NCI-H2227 treated with DMSO at 0.1 percent for 48 hours (cell line): ENCODE measurements at regions not wholly inside any gene's neighbourhood (a gene's known extent, or its start where the extent isn't known, plus 50 kb on each side); places are given as distances from the start of the nearest gene placed in this dataset.

Experiments used
- DNase-seq: peaks from one replicate; lab custom pipeline; 2025; lab: John Stamatoyannopoulos, UW

GRCh38 chr5:31137676-31138075 is 55.8 kb upstream of the CDH6 start:
- no peak for DNase-seq

- no peak for DNase-seq
These were observed 57.9 kb upstream of the CDH6 start for GRCh38 chr5:31135542-31135941.

- no peak for DNase-seq
These were observed 60.0 kb upstream of the CDH6 start for GRCh38 chr5:31133488-31133887.

- no peak for DNase-seq
These were observed 62.0 kb upstream of the CDH6 start for GRCh38 chr5:31131381-31131891.

GRCh38 chr5:31130676-31131075 is 62.8 kb upstream of the CDH6 start:
- no peak for DNase-seq

- no peak for DNase-seq
These were observed 68.7 kb upstream of the CDH6 start for GRCh38 chr5:31124651-31125305.

GRCh38 chr5:31124026-31124425 is 69.5 kb upstream of the CDH6 start:
- no peak for DNase-seq

GRCh38 chr5:31122998-31123951 is 70.2 kb upstream of the CDH6 start:
- no peak for DNase-seq

GRCh38 chr5:31121224-31121623 is 72.3 kb upstream of the CDH6 start:
- DNase-seq: no peak

- DNase-seq: no peak
These were observed 72.9 kb upstream of the CDH6 start for GRCh38 chr5:31120642-31120948.

- no peak for DNase-seq
These were observed 73.4 kb upstream of the CDH6 start for GRCh38 chr5:31119938-31120641.

GRCh38 chr5:31116466-31117031 is 76.9 kb upstream of the CDH6 start:
- DNase-seq: no peak

- DNase-seq: no peak
These were observed 78.7 kb upstream of the CDH6 start for GRCh38 chr5:31114817-31115216.

GRCh38 chr5:31113666-31114350 is 79.7 kb upstream of the CDH6 start:
- DNase-seq: no peak

- no peak for DNase-seq
These were observed 80.4 kb upstream of the CDH6 start for GRCh38 chr5:31113101-31113500.

- DNase-seq: no peak
These were observed 86.4 kb upstream of the CDH6 start for GRCh38 chr5:31107091-31107518.

GRCh38 chr5:31106691-31107090 is 86.8 kb upstream of the CDH6 start:
- DNase-seq: no peak

GRCh38 chr5:31106278-31106677 is 87.2 kb upstream of the CDH6 start:
- DNase-seq: no peak

- no peak for DNase-seq
These were observed 88.7 kb upstream of the CDH6 start for GRCh38 chr5:31104775-31105174.

- no peak for DNase-seq
These were observed 92.6 kb upstream of the CDH6 start for GRCh38 chr5:31100781-31101310.

- no peak for DNase-seq
These were observed 93.4 kb upstream of the CDH6 start for GRCh38 chr5:31100047-31100575.
